Common myeloid progenitor, CD34-positive (primary cell): ENCODE measurements at regions not wholly inside any gene's neighbourhood (a gene's known extent, or its start where the extent isn't known, plus 50 kb on each side); places are given as distances from the start of the nearest gene placed in this dataset.

Experiments
- CTCF ChIA-PET: fragments of 350-600 bp; sonication (Branson Sonifier 250); formaldehyde crosslinking; loops from one replicate; lab custom pipeline; 2021; ENCODE audit warnings: antibody characterized with exemption; lab: Charles Lee
- POLR2A ChIA-PET: fragments of 350-600 bp; sonication (Branson Sonifier 250); formaldehyde crosslinking; loops from one replicate; lab custom pipeline; 2021; ENCODE audit warnings: antibody characterized with exemption; lab: Charles Lee
- DNase-seq, 3 donors: peaks; one replicate each; pipeline versions ENCODE4 v3.0.0 to v3.0.0-alpha.2; 2013
- H3K27ac ChIP-seq, 2 experiments: 1 replicate in 1 of 2; 2 replicates in 1 of 2; pipeline ENCODE4 v1.7.0; 2013; ENCODE audit warnings: inconsistent platforms in 2 of 2, low read length in 2 of 2, mild to moderate bottlenecking in 2 of 2, low read depth in 1 of 2, moderate library complexity in 1 of 2; ENCODE audit not compliant: severe bottlenecking in 2 of 2, insufficient read depth in 1 of 2, poor library complexity in 1 of 2
- H3K27me3 ChIP-seq, 5 experiments: replicated peaks in 2 of 5; 1 replicate in 3 of 5; 2 replicates in 2 of 5; pipeline versions ENCODE4 v1.6.1 to v1.7.0; 2013; ENCODE audit warnings: low read length in 4 of 5, mild to moderate bottlenecking in 2 of 5, moderate library complexity in 2 of 5, inconsistent platforms in 1 of 5; ENCODE audit not compliant: insufficient read depth in 5 of 5, control insufficient read depth in 4 of 5
- H3K36me3 ChIP-seq, 4 experiments: 1 replicate in 2 of 4; 2 replicates in 2 of 4; pipeline versions ENCODE4 v1.6.1 to v1.7.0; 2013; ENCODE audit warnings: low read length in 3 of 4, control low read depth in 1 of 4, mild to moderate bottlenecking in 1 of 4; ENCODE audit not compliant: control insufficient read depth in 4 of 4, insufficient read depth in 4 of 4
- H3K4me1 ChIP-seq, 4 experiments: 1 replicate in 3 of 4; 2 replicates in 1 of 4; pipeline versions ENCODE4 v1.6.1 to v1.7.1; 2013; ENCODE audit warnings: low read length in 3 of 4, mild to moderate bottlenecking in 3 of 4, control low read depth in 1 of 4, inconsistent platforms in 1 of 4, moderate library complexity in 1 of 4; ENCODE audit not compliant: control insufficient read depth in 4 of 4, insufficient read depth in 4 of 4; ENCODE audit errors: control extremely low read depth in 1 of 4
- H3K4me3 ChIP-seq, 7 experiments: 1 replicate in 4 of 7; 2 replicates in 3 of 7; pipeline versions ENCODE4 v1.5.1 to v1.7.0; 2013; ENCODE audit warnings: mild to moderate bottlenecking in 7 of 7, low read length in 6 of 7, moderate library complexity in 6 of 7, inconsistent platforms in 2 of 7, low read depth in 2 of 7, control low read depth in 1 of 7; ENCODE audit not compliant: insufficient read depth in 4 of 7, control insufficient read depth in 1 of 7; ENCODE audit errors: extremely low read depth in 1 of 7
- H3K9me3 ChIP-seq, 5 experiments: 1 replicate in 4 of 5; 2 replicates in 1 of 5; pipeline versions ENCODE4 v1.6.1 to v1.7.1; 2013; ENCODE audit warnings: low read length in 4 of 5, mild to moderate bottlenecking in 2 of 5, inconsistent platforms in 1 of 5, low read depth in 1 of 5, moderate library complexity in 1 of 5; ENCODE audit not compliant: control insufficient read depth in 4 of 5, insufficient read depth in 2 of 5; ENCODE audit errors: control extremely low read depth in 1 of 5
- WGBS: methylation state at CpG from one replicate; pipeline ENCODE4 v1.1.5; 2013; ENCODE audit not compliant: insufficient coverage; 5-methylcytosine and 5-hydroxymethylcytosine counted together

DNA sequence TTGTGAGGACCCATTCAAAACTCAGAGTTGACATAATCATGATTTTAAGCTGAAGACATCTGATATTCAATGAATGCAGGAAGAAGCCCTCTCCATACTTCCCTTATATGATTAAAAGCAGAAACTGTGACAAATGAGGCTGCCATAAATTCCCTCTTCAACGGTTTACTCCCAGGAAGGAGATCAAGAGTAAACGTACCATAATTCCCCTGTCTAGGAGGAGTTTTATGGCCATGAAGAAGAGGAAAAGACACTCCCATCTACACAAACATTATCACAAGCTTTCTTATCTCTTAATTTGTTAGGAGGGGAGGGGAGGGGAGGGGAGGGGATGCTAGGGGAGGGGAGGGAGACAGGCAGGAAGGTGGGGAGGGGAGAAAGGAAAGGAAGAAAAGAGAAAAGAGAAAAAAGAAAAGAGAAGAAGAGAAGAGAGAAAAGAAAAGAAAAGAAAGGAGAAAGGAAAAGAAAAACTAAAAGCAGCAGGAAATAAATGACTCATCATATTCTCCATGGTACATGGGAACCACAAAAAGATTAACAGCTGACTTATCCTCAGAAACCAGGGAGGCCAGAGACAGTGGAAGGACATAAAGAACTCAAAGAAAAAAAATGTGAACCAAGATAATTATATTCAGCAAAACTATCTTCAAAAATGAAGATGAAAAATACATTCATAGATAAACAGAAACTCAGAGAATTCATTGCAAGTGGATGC, 121.6 kb downstream of the ALOX5 start:
- CTCF ChIA-PET, result interaction anchor here (0.6 to 0.7 kb wide), 2 partner anchors 37 to 115 kb away, joined by 3 to 4 read pairs; no protein-coding TSS in a partner anchor
- Histone ChIP-seq H3K9me3 (peaks cover 0 to 61% (median 2%) of the 10 kb centered on the region in 5 experiments), H3K4me1 (no peaks in the 10 kb centered on the region), H3K27me3 (no peaks in the 10 kb centered on the region), H3K36me3 (peaks cover 0 to 30% (median under 1%) of the 10 kb centered on the region in 4 experiments), H3K4me3 (no peak overlapping the region), H3K27ac (no peak overlapping the region)
- peak; percentile 38 to 80 (median 66) for DNase-seq
- POLR2A ChIA-PET, result interaction anchor here (0.6 kb wide), 1 partner anchor 1534 kb away, joined by 3 read pairs; no protein-coding TSS in a partner anchor
- WGBS, result no CpG with 5 or more reads among the region's 2 CpGs
